Calu3 (cell line): ENCODE measurements at regions not wholly inside any gene's neighbourhood (a gene's known extent, or its start where the extent isn't known, plus 50 kb on each side); places are given as distances from the start of the nearest gene placed in this dataset.

ENCODE experiments used
- BruUV-seq: library from RNA; stranded (reverse); fragments of 400-500 nt; replicated peaks from 2 replicates; lab custom pipeline; 2021; lab: Mats Ljungman, UMichigan
- CTCF ChIA-PET: fragments of 300-600 bp; sonication (Branson Sonifier 250); formaldehyde crosslinking; loops from one replicate; lab custom pipeline; 2022; ENCODE audit warnings: antibody characterized with exemption; lab: Charles Lee
- DNase-seq: peaks from one replicate; pipeline ENCODE4 v3.0.0; 2022
- H3K27ac Mint-ChIP-seq: one replicate; pipeline ENCODE4 v1.8.0; 2022; ENCODE audit warnings: mixed read lengths; ENCODE audit not compliant: unreplicated experiment
- H3K27me3 Mint-ChIP-seq: one replicate; pipeline ENCODE4 v1.8.0; 2022; ENCODE audit warnings: mixed read lengths; ENCODE audit not compliant: unreplicated experiment
- H3K36me3 Mint-ChIP-seq: one replicate; pipeline ENCODE4 v1.8.0; 2022; ENCODE audit warnings: mild to moderate bottlenecking, moderate library complexity, mixed read lengths; ENCODE audit not compliant: insufficient read depth, unreplicated experiment
- H3K4me1 Mint-ChIP-seq: one replicate; pipeline ENCODE4 v1.8.0; 2022; ENCODE audit warnings: mild to moderate bottlenecking, low read depth, mixed read lengths; ENCODE audit not compliant: unreplicated experiment
- H3K4me3 Mint-ChIP-seq: one replicate; pipeline ENCODE4 v1.8.0; 2022; ENCODE audit warnings: mild to moderate bottlenecking, low read depth, moderate library complexity, mixed read lengths; ENCODE audit not compliant: unreplicated experiment
- H3K9me3 Mint-ChIP-seq: one replicate; pipeline ENCODE4 v1.8.0; 2022; ENCODE audit warnings: low read depth, mixed read lengths; ENCODE audit not compliant: unreplicated experiment
- intact Hi-C: fragments of 100-400 bp; cut with micrococcal nuclease; formaldehyde crosslinking; loops from one replicate; pipeline ENCODE4 v1.10.0; 2022; ENCODE audit not compliant: unreplicated experiment
- TF ChIP-seq, protein P1 (sequence below): fragments of 200-600 bp; IDR thresholded peaks from one replicate; pipeline ENCODE4 v1.8.0; 2022; ENCODE audit warnings: antibody characterized with exemption; ENCODE audit not compliant: unreplicated experiment

DNA sequence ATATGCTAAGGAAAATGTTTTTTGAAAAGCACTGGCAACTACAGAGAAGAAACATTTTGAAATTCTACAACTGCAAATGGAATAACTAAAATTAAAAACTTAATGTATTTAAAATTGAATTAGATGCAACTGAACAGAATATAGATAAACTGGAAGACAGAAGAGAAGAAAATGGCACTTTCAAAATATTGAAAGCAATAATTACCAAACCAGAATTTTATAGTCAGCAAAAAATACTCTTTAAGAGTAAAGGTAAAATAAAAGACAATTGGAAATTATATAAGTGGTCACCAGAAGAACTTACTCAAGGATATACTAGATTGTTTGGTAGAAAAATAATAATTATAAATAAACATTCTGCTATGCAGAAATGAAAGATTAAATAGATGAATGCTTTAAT is 927.7 kb upstream of the ZWINT start:
- no peak for DNase-seq
- H3K27ac Mint-ChIP-seq = no peak overlapping the region
- H3K4me1 Mint-ChIP-seq = no peaks in the 10 kb centered on the region
- no peak overlapping the region for H3K4me3 Mint-ChIP-seq
- CTCF ChIA-PET = no interaction called here
- H3K27me3 Mint-ChIP-seq = no peaks in the 10 kb centered on the region
- BruUV-seq = no TSS peak
- TF ChIP-seq, protein P1, sequence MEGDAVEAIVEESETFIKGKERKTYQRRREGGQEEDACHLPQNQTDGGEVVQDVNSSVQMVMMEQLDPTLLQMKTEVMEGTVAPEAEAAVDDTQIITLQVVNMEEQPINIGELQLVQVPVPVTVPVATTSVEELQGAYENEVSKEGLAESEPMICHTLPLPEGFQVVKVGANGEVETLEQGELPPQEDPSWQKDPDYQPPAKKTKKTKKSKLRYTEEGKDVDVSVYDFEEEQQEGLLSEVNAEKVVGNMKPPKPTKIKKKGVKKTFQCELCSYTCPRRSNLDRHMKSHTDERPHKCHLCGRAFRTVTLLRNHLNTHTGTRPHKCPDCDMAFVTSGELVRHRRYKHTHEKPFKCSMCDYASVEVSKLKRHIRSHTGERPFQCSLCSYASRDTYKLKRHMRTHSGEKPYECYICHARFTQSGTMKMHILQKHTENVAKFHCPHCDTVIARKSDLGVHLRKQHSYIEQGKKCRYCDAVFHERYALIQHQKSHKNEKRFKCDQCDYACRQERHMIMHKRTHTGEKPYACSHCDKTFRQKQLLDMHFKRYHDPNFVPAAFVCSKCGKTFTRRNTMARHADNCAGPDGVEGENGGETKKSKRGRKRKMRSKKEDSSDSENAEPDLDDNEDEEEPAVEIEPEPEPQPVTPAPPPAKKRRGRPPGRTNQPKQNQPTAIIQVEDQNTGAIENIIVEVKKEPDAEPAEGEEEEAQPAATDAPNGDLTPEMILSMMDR = no peak
- H3K36me3 Mint-ChIP-seq = no peaks in the 10 kb centered on the region
- intact Hi-C loops = no loop called here
- no peaks in the 10 kb centered on the region for H3K9me3 Mint-ChIP-seq

DNA sequence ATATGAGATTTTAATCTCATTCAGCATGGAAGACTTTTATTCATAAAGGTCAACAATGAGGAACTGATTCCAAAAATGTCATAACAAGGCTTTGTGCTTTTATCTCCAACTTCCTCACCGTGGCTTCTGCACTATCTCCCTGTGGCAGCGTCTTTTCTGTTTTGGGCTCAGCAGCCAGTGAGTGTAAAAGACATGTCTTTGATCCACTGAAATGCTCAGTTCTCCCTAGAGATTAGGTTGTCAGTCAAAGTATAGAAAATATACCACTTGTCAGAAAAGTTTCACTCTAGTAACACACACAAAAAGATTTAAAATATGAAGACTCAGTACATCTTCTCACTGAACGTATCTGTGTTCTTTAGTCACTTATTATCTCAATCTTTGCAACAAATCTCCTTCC is 901.8 kb upstream of the ZWINT start:
- no peak overlapping the region for H3K27ac Mint-ChIP-seq
- no peaks in the 10 kb centered on the region for H3K36me3 Mint-ChIP-seq
- no peaks in the 10 kb centered on the region for H3K27me3 Mint-ChIP-seq

DNA sequence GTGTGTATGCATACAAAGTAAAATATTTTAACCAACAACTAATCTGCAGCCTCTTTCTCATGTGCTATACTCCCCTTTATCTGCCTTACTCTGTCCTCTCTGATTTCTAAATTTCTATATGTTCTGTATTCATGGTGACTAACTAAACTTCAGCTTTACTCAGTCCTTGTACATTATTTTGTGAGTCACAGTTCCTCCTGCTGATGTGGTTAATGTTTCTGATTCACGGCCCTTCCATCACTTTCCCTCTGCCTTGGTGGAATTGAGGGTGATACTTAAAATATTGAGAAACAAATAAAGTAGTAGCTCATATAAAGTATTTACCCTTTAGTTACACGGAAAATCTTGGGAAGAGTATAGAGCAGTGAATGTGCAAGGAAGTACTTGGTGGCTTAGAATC is 899.1 kb upstream of the ZWINT start:
- Mint-ChIP-seq H3K4me3 (no peak overlapping the region), H3K4me1 (no peaks in the 10 kb centered on the region), H3K36me3 (no peaks in the 10 kb centered on the region), H3K27me3 (no peaks in the 10 kb centered on the region), H3K9me3 (peaks cover 4% of the 10 kb centered on the region), H3K27ac (no peak overlapping the region)
- intact Hi-C loops = no loop called here
- TF ChIP-seq, protein P1 = no peak
- no TSS peak for BruUV-seq
- CTCF ChIA-PET = interaction anchor here (0.5 to 0.7 kb wide), 2 partner anchors 10 to 272 kb away, joined by 4 read pairs; no protein-coding TSS in a partner anchor
- DNase-seq = no peak

More for the DNA sequence above, 901.8 kb upstream of the ZWINT start:
- TF ChIP-seq, protein P1 = no peak
- CTCF ChIA-PET = no interaction called here
- Mint-ChIP-seq H3K9me3 (peaks cover 4% of the 10 kb centered on the region), H3K4me3 (no peak overlapping the region), H3K4me1 (no peaks in the 10 kb centered on the region)
- no TSS peak for BruUV-seq
- DNase-seq = no peak
- intact Hi-C loops = no loop called here

DNA sequence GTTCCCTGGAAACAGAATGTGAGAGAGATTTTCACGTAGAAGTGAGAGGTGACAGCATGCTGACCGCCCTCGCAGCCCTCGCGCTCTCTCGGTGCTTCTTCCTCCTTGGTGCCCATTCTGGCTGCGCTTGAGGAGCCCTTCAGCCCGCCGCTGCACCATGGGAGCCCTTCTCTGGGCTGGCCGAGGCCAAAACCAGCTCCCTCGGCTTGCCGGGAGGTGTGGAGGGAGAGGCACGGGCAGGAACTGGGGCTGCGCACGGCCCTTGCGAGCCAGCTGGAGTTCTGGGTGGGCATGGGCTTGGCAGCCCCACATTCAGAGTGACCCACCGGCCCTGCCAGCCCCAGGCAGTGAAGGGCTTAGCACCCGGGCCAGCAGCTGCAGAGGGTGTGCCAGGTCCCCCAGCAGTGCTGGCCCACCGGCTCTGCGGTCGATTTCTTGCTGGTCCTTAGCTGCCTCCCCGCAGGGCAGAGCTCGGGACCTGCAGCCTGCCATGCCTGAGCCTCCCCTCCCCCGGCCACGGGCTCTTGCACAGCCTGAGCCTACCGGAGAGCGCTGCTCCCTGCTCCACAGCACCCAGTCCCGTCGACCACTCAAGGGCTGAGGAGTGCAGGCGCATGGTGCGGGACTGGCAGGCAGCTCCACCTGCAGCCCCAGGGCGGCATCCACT is 888.7 kb upstream of the ZWINT start:
- no peaks in the 10 kb centered on the region for H3K4me1 Mint-ChIP-seq
- H3K27me3 Mint-ChIP-seq = no peaks in the 10 kb centered on the region

More for the DNA sequence above, 888.7 kb upstream of the ZWINT start:
- CTCF ChIA-PET = interaction anchor here (0.6 kb wide), 1 partner anchor 10 kb away, joined by 4 read pairs; no protein-coding TSS in a partner anchor
- TF ChIP-seq, protein P1 = no peak
- DNase-seq = no peak
- no peaks in the 10 kb centered on the region for H3K36me3 Mint-ChIP-seq
- no peak overlapping the region for H3K4me3 Mint-ChIP-seq
- no peak overlapping the region for H3K27ac Mint-ChIP-seq
- intact Hi-C loops = no loop called here
- BruUV-seq = no TSS peak
- peaks cover 5% of the 10 kb centered on the region for H3K9me3 Mint-ChIP-seq
